NT2/D1 (cell line): ENCODE measurements at regions not wholly inside any gene's neighbourhood (a gene's known extent, or its start where the extent isn't known, plus 50 kb on each side); places are given as distances from the start of the nearest gene placed in this dataset.

Experiments used
- SUZ12 ChIP-seq: IDR thresholded peaks from 2 replicates; pipeline ENCODE4 v1.6.1; 2011; ENCODE audit not compliant: insufficient read length, insufficient read depth; ENCODE audit errors: extremely low read depth
- ZNF274 ChIP-seq: IDR thresholded peaks from 2 replicates; pipeline ENCODE4 v1.6.1; 2011; ENCODE audit warnings: mild to moderate bottlenecking, low read depth, low read length

GRCh38 chr1:25042331-25043227 is 112.5 kb upstream of the RUNX3 start:
- TF ChIP-seq ZNF274 (no peak), SUZ12 (no peak)
